Right lobe of liver (tissue), 6 donors: ENCODE measurements at regions not wholly inside any gene's neighbourhood (a gene's known extent, or its start where the extent isn't known, plus 50 kb on each side); places are given as distances from the start of the nearest gene placed in this dataset.

Experiments
- ATAC-seq, 4 donors: fragments of 200-7000 bp; cut with Tn5 transposase; one replicate each; pipeline ENCODE4 v1.9.1; 2020; ENCODE audit warnings: mild to moderate bottlenecking in 4 of 4, moderate library complexity in 4 of 4
- DNase-seq, 3 donors: peaks; one replicate each; pipeline ENCODE4 v3.0.0-alpha.2; 2020
- H3K27ac ChIP-seq, 3 donors: fragments of 200-600 bp; one replicate each; pipeline ENCODE4 v1.8.0; 2022
- H3K27me3 ChIP-seq, 2 donors: fragments of 200-600 bp; one replicate each; pipeline ENCODE4 v1.8.0; 2022
- H3K36me3 ChIP-seq, 4 donors: fragments of 200-600 bp; sonication (generic) in 1 of 4; one replicate each; pipeline versions ENCODE4 v1.5.1 to v1.8.0; 2017 to 2022; ENCODE audit warnings: control low read depth in 1 of 4
- H3K4me1 ChIP-seq, 4 donors: fragments of 200-600 bp; sonication (generic) in 1 of 4; one replicate each; pipeline versions ENCODE4 v1.5.1 to v1.8.0; 2017 to 2022; ENCODE audit warnings: control low read depth in 1 of 4
- H3K4me3 ChIP-seq, 3 donors: fragments of 200-600 bp; one replicate each; pipeline ENCODE4 v1.8.0; 2022
- H3K9me3 ChIP-seq, 4 donors: fragments of 200-600 bp; sonication (generic) in 1 of 4; one replicate each; pipeline versions ENCODE4 v1.5.1 to v1.8.0; 2017 to 2022; ENCODE audit warnings: control low read depth in 1 of 4
- POLR2A ChIP-seq: fragments of 450-650 bp; IDR thresholded peaks from one replicate; pipeline ENCODE4 v1.6.1; 2017; ENCODE audit warnings: antibody characterized with exemption, mild to moderate bottlenecking
- WGBS: methylation state at CpG from one replicate; pipeline ENCODE4 v1.1.6; 2018; ENCODE audit warnings: low coverage, low lambda C conversion rate; ENCODE audit not compliant: insufficient coverage; ENCODE audit errors: missing lambda C conversion rate; 5-methylcytosine and 5-hydroxymethylcytosine counted together
- intact Hi-C, 2 donors: fragments of 100-400 bp; cut with DNase I; formaldehyde crosslinking; loops; one replicate each; pipeline versions ENCODE4 v1.11.2 to v1.14.1; 2022
- TF ChIP-seq, protein P1 (sequence below), 4 donors: fragments of 200-600 bp in 3 of 4; fragments of 450-650 bp in 1 of 4; IDR thresholded peaks; one replicate each; pipeline versions ENCODE4 v1.5.1 to v1.8.0; 2016 to 2022; ENCODE audit warnings: antibody characterized with exemption in 4 of 4, mild to moderate bottlenecking in 2 of 4
- donor health status: DM: no; HTN: yes; CAD: no.
- donor health status: DM: no; HTN: no; CAD: no.
- donor health status: DM: no; HTN: no; CAD: no.
- donor health status: DM: no; HTN: yes; CAD: no.
- donor health status: DM: no; HTN: yes; CAD: no.

GRCh38 chr18:5747678-5748077 lies 147.6 kb downstream of the TMEM200C start:
- H3K27me3 ChIP-seq: no peaks in the 10 kb centered on the region
- no peak overlapping the region for H3K4me3 ChIP-seq
- DNase-seq: no peak
- ATAC-seq: peak in 2 of 4 donors; percentile 29 to 33
- no peaks in the 10 kb centered on the region for H3K9me3 ChIP-seq
- no peak overlapping the region for H3K27ac ChIP-seq
- TF ChIP-seq, protein P1, sequence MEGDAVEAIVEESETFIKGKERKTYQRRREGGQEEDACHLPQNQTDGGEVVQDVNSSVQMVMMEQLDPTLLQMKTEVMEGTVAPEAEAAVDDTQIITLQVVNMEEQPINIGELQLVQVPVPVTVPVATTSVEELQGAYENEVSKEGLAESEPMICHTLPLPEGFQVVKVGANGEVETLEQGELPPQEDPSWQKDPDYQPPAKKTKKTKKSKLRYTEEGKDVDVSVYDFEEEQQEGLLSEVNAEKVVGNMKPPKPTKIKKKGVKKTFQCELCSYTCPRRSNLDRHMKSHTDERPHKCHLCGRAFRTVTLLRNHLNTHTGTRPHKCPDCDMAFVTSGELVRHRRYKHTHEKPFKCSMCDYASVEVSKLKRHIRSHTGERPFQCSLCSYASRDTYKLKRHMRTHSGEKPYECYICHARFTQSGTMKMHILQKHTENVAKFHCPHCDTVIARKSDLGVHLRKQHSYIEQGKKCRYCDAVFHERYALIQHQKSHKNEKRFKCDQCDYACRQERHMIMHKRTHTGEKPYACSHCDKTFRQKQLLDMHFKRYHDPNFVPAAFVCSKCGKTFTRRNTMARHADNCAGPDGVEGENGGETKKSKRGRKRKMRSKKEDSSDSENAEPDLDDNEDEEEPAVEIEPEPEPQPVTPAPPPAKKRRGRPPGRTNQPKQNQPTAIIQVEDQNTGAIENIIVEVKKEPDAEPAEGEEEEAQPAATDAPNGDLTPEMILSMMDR (IDR thresholded peaks at IDR 0.05): no peak
- TF ChIP-seq POLR2A: no peak
- no peaks in the 10 kb centered on the region for H3K36me3 ChIP-seq
- H3K4me1 ChIP-seq: no peaks in the 10 kb centered on the region
- intact Hi-C loops: no loop called here
- 13% methylated on average over 1 of the region's 1 CpG for WGBS

GRCh38 chr18:5746844-5747243 lies 148.5 kb downstream of the TMEM200C start:
- Histone ChIP-seq H3K36me3 (no peaks in the 10 kb centered on the region), H3K27ac (no peak overlapping the region), H3K9me3 (no peaks in the 10 kb centered on the region), H3K4me3 (no peak overlapping the region), H3K4me1 (no peaks in the 10 kb centered on the region), H3K27me3 (no peaks in the 10 kb centered on the region)
- TF ChIP-seq, protein P1 (IDR thresholded peaks at IDR 0.05): no peak
- no peak for TF ChIP-seq POLR2A
- intact Hi-C loops: no loop called here
- DNase-seq (no peak), ATAC-seq (no peak)
- 20% methylated on average over 6 of the region's 6 CpGs for WGBS

- Histone ChIP-seq H3K27ac (no peak overlapping the region), H3K4me3 (no peak overlapping the region), H3K4me1 (no peaks in the 10 kb centered on the region), H3K36me3 (no peaks in the 10 kb centered on the region), H3K9me3 (no peaks in the 10 kb centered on the region), H3K27me3 (no peaks in the 10 kb centered on the region)
- TF ChIP-seq, protein P1 (IDR thresholded peaks at IDR 0.05): no peak
- TF ChIP-seq POLR2A: no peak
- intact Hi-C loops: no loop called here
- WGBS: 50% methylated on average over 3 of the region's 3 CpGs
- ATAC-seq: no peak
- DNase-seq: no peak
These were observed 150.7 kb downstream of the TMEM200C start for GRCh38 chr18:5744659-5745058.

DNA sequence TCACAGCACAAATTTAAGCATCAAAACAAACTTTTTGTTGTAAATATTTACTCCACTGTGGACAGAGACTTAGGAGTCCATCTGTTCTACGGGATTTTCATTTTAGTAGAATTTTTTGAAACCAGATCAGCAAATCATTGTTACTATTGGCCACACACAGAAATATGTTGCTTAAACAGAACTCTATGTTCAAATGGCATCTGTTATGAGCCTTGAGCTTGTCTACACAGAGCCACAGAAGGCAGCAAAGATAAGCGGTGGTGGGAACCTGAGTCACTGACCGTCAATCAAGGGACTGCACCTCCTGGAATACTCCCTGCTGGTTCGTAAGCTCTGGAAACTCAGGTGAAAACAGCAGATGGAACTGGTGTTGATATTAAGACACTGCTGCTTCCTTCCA lies 156.8 kb downstream of the TMEM200C start:
- no peak for TF ChIP-seq POLR2A
- TF ChIP-seq, protein P1 (IDR thresholded peaks at IDR 0.05): no peak
- Histone ChIP-seq H3K27ac (no peak overlapping the region), H3K36me3 (no peaks in the 10 kb centered on the region), H3K4me3 (no peak overlapping the region), H3K9me3 (no peaks in the 10 kb centered on the region), H3K4me1 (no peaks in the 10 kb centered on the region), H3K27me3 (no peaks in the 10 kb centered on the region)
- intact Hi-C loops: no loop called here
- ATAC-seq: no peak
- 33% methylated on average over 2 of the region's 4 CpGs for WGBS
- DNase-seq: no peak

GRCh38 chr18:5732318-5732717 lies 163.0 kb downstream of the TMEM200C start:
- no peak overlapping the region for H3K4me3 ChIP-seq
- 85% methylated on average over 4 of the region's 7 CpGs for WGBS
- no peaks in the 10 kb centered on the region for H3K9me3 ChIP-seq
- no peak for TF ChIP-seq POLR2A
- TF ChIP-seq, protein P1 (IDR thresholded peaks at IDR 0.05): no peak
- DNase-seq (no peak), ATAC-seq (no peak)
- no peak overlapping the region for H3K27ac ChIP-seq
- H3K36me3 ChIP-seq: no peaks in the 10 kb centered on the region
- no peaks in the 10 kb centered on the region for H3K4me1 ChIP-seq
- H3K27me3 ChIP-seq: no peaks in the 10 kb centered on the region
- intact Hi-C loops: no loop called here
